A673 (cell line): ENCODE measurements at regions not wholly inside any gene's neighbourhood (a gene's known extent, or its start where the extent isn't known, plus 50 kb on each side); places are given as distances from the start of the nearest gene placed in this dataset.

Source experiments
- BruUV-seq: library from RNA; stranded (reverse); fragments of 400-500 nt; replicated peaks from 2 replicates; lab custom pipeline; 2021; lab: Mats Ljungman, UMichigan
- CTCF ChIA-PET: fragments of 300-600 bp; sonication (Branson Sonifier 250); formaldehyde crosslinking; loops from one replicate; lab custom pipeline; 2022; ENCODE audit warnings: antibody characterized with exemption; lab: Charles Lee
- POLR2A ChIA-PET: fragments of 300-600 bp; sonication (Branson Sonifier 250); formaldehyde crosslinking; loops from one replicate; lab custom pipeline; 2022; ENCODE audit warnings: antibody characterized with exemption; ENCODE audit not compliant: low non-redundant PET; lab: Charles Lee
- DNase-seq: peaks from one replicate; pipeline ENCODE4 v3.0.0-alpha.2; 2015; ENCODE audit warnings: low spot score
- H3K27ac ChIP-seq: fragments of 200-600 bp; sonication (generic); 2 replicates; pipeline ENCODE4 v1.5.1; 2016; ENCODE audit warnings: mixed run types, low read depth, mild to moderate bottlenecking, mixed read lengths, antibody characterized with exemption, low read length; ENCODE audit not compliant: poor library complexity, severe bottlenecking
- H3K27me3 ChIP-seq: fragments of 200-600 bp; sonication (generic); replicated peaks from 2 replicates; pipeline ENCODE4 v1.6.1; 2017; ENCODE audit warnings: mixed run types, low read depth, mild to moderate bottlenecking, mixed read lengths, antibody characterized with exemption, low read length; ENCODE audit not compliant: insufficient read depth, poor library complexity
- H3K36me3 ChIP-seq: fragments of 200-600 bp; sonication (generic); 2 replicates; pipeline ENCODE4 v1.6.1; 2016; ENCODE audit warnings: mixed run types, mild to moderate bottlenecking, mixed read lengths, antibody characterized with exemption, low read length; ENCODE audit not compliant: insufficient read depth, poor library complexity, severe bottlenecking
- H3K4me1 ChIP-seq: fragments of 200-600 bp; sonication (generic); 2 replicates; pipeline ENCODE4 v1.6.1; 2017; ENCODE audit warnings: mixed run types, mild to moderate bottlenecking, mixed read lengths, antibody characterized with exemption, low read length; ENCODE audit not compliant: insufficient read depth, poor library complexity, severe bottlenecking
- H3K4me3 ChIP-seq: fragments of 200-600 bp; sonication (generic); 2 replicates; pipeline ENCODE4 v1.5.1; 2016; ENCODE audit warnings: low read depth, mixed run types, mild to moderate bottlenecking, mixed read lengths, low read length; ENCODE audit not compliant: poor library complexity, severe bottlenecking
- H3K9me3 ChIP-seq: fragments of 200-600 bp; sonication (generic); 2 replicates; pipeline ENCODE4 v1.6.1; 2016; ENCODE audit warnings: mixed run types, low read depth, mild to moderate bottlenecking, mixed read lengths, antibody characterized with exemption, low read length; ENCODE audit not compliant: poor library complexity, severe bottlenecking
- CTCF ChIP-seq: fragments of 300-800, 200-600 bp; sonication (generic); conservative IDR thresholded peaks from 2 replicates; pipeline ENCODE4 v1.5.1; 2017; ENCODE audit warnings: low read depth, mild to moderate bottlenecking, antibody characterized with exemption, low read length, moderate library complexity, mixed read lengths
- EZH2 ChIP-seq: fragments of 200-600 bp; sonication (generic); IDR thresholded peaks from 2 replicates; pipeline ENCODE4 v1.6.1; 2017; ENCODE audit warnings: borderline replicate concordance, low read depth, mild to moderate bottlenecking, mixed read lengths, antibody characterized with exemption, low read length; ENCODE audit not compliant: poor library complexity, severe bottlenecking
- intact Hi-C: fragments of 100-400 bp; cut with micrococcal nuclease; formaldehyde crosslinking; loops from one replicate; pipeline ENCODE4 v1.10.0; 2022; ENCODE audit not compliant: unreplicated experiment

GRCh38 chr5:124948754-124949275 lies 202.4 kb upstream of the ZNF608 start:
- ChIA-PET POLR2A (no interaction called here), CTCF (no interaction called here)
- H3K4me3 ChIP-seq = no peak overlapping the region
- H3K4me1 ChIP-seq = no peaks in the 10 kb centered on the region
- no peak for DNase-seq
- BruUV-seq = no TSS peak
- H3K36me3 ChIP-seq = no peaks in the 10 kb centered on the region
- H3K27ac ChIP-seq = no peak overlapping the region
- H3K9me3 ChIP-seq = no peaks in the 10 kb centered on the region
- intact Hi-C loops = no loop called here
- TF ChIP-seq CTCF = no peak
- TF ChIP-seq EZH2 = no peak
- peaks cover 4% of the 10 kb centered on the region for H3K27me3 ChIP-seq

GRCh38 chr5:124949862-124950261 lies 203.4 kb upstream of the ZNF608 start:
- Histone ChIP-seq H3K4me3 (no peak overlapping the region), H3K27me3 (peaks cover 4% of the 10 kb centered on the region), H3K4me1 (no peaks in the 10 kb centered on the region), H3K9me3 (no peaks in the 10 kb centered on the region), H3K36me3 (no peaks in the 10 kb centered on the region), H3K27ac (no peak overlapping the region)
- BruUV-seq = no TSS peak
- DNase-seq = no peak
- TF ChIP-seq CTCF (no peak), EZH2 (no peak)
- ChIA-PET POLR2A (no interaction called here), CTCF (no interaction called here)
- intact Hi-C loops = no loop called here

GRCh38 chr5:124951105-124951504 lies 204.7 kb upstream of the ZNF608 start:
- H3K9me3 ChIP-seq = no peaks in the 10 kb centered on the region
- POLR2A ChIA-PET = no interaction called here

GRCh38 chr5:124951661-124952060 lies 205.2 kb upstream of the ZNF608 start:
- Histone ChIP-seq H3K36me3 (no peaks in the 10 kb centered on the region), H3K27me3 (peaks cover 4% of the 10 kb centered on the region), H3K27ac (no peak overlapping the region), H3K9me3 (no peaks in the 10 kb centered on the region), H3K4me1 (no peaks in the 10 kb centered on the region), H3K4me3 (no peak overlapping the region)
- CTCF ChIA-PET = no interaction called here
- DNase-seq = no peak
- BruUV-seq = no TSS peak
- intact Hi-C loops = no loop called here
- POLR2A ChIA-PET = no interaction called here
- TF ChIP-seq EZH2 = no peak
- no peak for TF ChIP-seq CTCF

More at GRCh38 chr5:124951105-124951504, 204.7 kb upstream of the ZNF608 start:
- no peak for TF ChIP-seq EZH2
- no peaks in the 10 kb centered on the region for H3K36me3 ChIP-seq
- CTCF ChIA-PET = no interaction called here
- no TSS peak for BruUV-seq
- H3K4me3 ChIP-seq = no peak overlapping the region
- no peak overlapping the region for H3K27ac ChIP-seq
- intact Hi-C loops = no loop called here
- no peak for DNase-seq
- no peaks in the 10 kb centered on the region for H3K4me1 ChIP-seq
- peaks cover 4% of the 10 kb centered on the region for H3K27me3 ChIP-seq
